Right ventricle myocardium inferior (tissue), 1 donor: ENCODE measurements at regions not wholly inside any gene's neighbourhood (a gene's known extent, or its start where the extent isn't known, plus 50 kb on each side); places are given as distances from the start of the nearest gene placed in this dataset.

ENCODE experiments used
- ATAC-seq: fragments of 200-7000 bp; cut with Tn5 transposase; one replicate; pipeline ENCODE4 v1.9.1; 2020; ENCODE audit warnings: mild to moderate bottlenecking, moderate library complexity
- DNase-seq: peaks from one replicate; pipeline ENCODE4 v3.0.0; 2021; ENCODE audit errors: missing footprints
- intact Hi-C: fragments of 100-400 bp; cut with DNase I; formaldehyde crosslinking; loops from one replicate; pipeline ENCODE4 v1.11.0; 2022
- donor health status: DM: no; HTN: yes; CAD: no; lungs with severe emphysema.

GRCh38 chr4:52263607-52264006 lies 212.5 kb downstream of the SPATA18 start:
- DNase-seq (no peak), ATAC-seq (peak; percentile 55)
- intact Hi-C loops = loop anchor here (10.0 kb wide), 1 partner anchor 91 kb away; no protein-coding TSS in a partner anchor

DNA sequence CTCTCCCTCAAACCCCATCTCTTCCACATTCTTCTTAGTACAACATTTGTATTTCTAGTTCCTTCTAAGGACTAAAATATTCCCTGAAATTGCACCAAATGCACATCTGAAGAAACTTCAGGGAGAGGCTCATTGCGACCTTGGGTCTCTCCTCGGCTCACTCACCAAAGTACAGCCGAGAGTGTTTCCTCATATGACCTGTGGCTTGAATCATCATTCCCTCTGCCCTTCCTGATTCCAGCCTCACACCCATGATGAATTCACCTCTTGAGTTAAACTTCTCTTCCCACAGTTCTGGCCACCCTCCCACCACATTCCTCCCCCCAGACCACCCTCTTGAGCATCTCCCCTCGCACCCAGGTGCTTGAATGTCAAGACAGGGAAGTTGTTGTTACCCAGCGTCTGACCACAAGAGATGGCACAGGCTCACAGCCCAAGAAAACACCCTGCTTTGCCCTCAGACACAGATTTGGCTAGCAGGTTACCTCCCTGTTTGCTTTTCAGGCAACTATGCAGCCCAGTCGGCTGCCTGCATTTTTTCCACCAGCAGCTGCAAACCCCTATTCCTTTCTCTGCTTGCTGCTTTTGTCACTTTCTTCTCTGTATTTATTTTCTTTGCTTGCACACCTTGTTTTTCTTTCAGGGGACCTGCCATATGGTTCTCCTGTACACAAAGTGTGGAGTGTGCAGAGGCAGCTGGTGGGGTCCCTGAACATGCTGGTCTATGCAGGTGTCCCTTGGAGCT lies 214.8 kb downstream of the SPATA18 start:
- peak; percentile 42 for ATAC-seq
- DNase-seq = no peak
- intact Hi-C loops = loop anchor here (10.0 kb wide), 1 partner anchor 89 kb away; no protein-coding TSS in a partner anchor

- intact Hi-C loops = loop anchor here (10.0 kb wide), 1 partner anchor 88 kb away; no protein-coding TSS in a partner anchor
- ATAC-seq (peak; percentile 38), DNase-seq (no peak)
Measured at GRCh38 chr4:52266537-52267137, 215.5 kb downstream of the SPATA18 start.

- DNase-seq = no peak
- intact Hi-C loops = loop anchor here (10.0 kb wide), 1 partner anchor 85 kb away; no protein-coding TSS in a partner anchor
- no peak for ATAC-seq
Measured at GRCh38 chr4:52269761-52270160, 218.7 kb downstream of the SPATA18 start.

GRCh38 chr4:52273885-52274284 lies 222.8 kb downstream of the SPATA18 start:
- intact Hi-C loops = no loop called here
- ATAC-seq = no peak
- no peak for DNase-seq

DNA sequence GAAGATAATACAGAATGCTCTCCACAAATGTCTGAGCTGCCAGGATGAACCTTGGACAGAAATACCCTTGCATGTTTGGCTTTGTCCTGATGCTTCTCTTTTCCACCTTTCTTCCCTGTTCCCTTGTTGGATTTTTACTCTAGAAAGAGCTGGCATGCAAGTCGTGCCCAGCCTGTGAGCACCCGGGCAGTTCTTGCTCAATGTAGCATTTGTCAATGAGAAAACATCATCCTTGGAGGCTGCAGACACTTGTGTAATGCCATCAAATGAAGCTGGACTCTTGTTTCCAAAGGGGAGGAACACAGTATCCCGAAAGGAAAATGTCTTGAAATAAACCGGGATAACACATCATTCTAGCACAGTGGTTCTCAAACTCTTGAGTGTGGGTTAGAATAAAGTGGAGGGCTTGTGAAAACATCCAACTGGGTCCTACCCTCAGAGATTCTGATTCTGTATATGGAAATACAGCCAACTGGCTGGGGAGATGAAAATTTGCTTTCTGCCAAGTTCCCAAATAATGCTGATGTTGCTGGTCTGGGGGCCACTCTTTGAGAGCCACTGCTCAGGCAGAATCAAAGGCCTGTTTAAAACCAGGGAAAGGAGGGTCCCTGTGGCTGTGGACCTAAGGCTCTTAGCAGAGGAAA lies 237.2 kb downstream of the SPATA18 start:
- ATAC-seq (no peak), DNase-seq (no peak)
- intact Hi-C loops = no loop called here

DNA sequence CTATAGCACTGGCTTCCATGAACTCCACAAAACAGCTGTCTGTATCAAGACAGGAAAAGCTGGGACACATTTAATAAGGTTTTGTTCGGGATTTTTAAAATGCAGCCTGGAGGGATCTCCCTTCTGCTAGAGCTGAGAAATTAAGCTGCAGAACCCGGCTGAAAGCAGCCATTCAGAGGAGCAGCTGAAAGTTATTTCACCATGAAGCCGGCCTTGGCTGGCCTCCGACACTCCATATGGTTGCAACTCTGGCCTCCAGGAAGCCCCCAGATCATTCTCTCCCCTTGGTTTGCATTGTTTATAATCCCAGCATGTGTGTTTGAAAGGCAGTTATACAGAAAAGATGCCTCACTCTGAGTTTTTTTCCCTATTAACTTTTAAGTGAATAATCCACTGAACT lies 239.4 kb downstream of the SPATA18 start:
- DNase-seq (peak; percentile 54), ATAC-seq (peak; percentile 56)
- intact Hi-C loops = no loop called here

GRCh38 chr4:52292245-52292644 lies 241.1 kb downstream of the SPATA18 start:
- intact Hi-C loops = no loop called here
- DNase-seq = no peak
- no peak for ATAC-seq

- ATAC-seq (no peak), DNase-seq (no peak)
- intact Hi-C loops = no loop called here
Measured at GRCh38 chr4:52296341-52296740, 245.2 kb downstream of the SPATA18 start.

DNA sequence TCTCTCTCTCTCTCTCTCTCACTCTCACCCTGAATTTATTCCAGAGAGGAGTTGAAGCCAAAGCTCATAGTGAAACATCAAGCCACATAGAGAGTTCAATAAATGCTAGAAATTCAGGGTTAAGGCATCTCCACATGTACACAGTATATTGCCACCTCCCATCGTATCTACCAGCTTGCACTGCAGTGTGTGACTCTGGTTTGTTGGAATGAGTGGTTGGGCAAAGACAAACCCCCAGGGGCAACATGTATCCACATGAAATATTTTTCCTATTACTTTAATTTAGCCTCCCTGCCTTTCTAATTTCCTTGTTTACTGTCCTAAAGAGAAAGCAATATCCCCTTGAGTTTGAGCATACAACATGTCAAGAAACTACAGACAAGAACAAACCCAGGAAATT lies 247.3 kb downstream of the SPATA18 start:
- peak; percentile 31 for ATAC-seq
- intact Hi-C loops = no loop called here

DNA sequence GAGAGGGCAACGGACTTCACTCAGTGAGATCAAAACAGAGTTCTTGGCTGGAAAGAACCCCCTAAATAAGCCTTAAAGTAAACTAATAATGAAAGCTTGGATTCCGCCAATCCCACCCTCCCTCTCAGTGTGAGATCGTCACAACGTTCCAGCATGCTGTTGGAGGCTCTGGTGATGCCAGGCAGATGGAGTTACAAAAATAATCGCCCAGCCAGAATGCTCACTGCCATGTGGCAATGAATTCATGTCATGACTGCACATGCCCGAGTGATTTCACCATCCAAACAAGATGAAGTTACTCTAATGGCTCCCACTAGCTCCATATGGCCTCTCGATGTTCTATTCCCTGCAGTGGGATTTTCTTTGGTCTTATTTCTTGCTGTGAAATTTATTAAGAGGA lies 248.0 kb downstream of the SPATA18 start:
- ATAC-seq (peak; percentile 52), DNase-seq (no peak)
- intact Hi-C loops = no loop called here

More for the DNA sequence above, 247.3 kb downstream of the SPATA18 start:
- no peak for DNase-seq

DNA sequence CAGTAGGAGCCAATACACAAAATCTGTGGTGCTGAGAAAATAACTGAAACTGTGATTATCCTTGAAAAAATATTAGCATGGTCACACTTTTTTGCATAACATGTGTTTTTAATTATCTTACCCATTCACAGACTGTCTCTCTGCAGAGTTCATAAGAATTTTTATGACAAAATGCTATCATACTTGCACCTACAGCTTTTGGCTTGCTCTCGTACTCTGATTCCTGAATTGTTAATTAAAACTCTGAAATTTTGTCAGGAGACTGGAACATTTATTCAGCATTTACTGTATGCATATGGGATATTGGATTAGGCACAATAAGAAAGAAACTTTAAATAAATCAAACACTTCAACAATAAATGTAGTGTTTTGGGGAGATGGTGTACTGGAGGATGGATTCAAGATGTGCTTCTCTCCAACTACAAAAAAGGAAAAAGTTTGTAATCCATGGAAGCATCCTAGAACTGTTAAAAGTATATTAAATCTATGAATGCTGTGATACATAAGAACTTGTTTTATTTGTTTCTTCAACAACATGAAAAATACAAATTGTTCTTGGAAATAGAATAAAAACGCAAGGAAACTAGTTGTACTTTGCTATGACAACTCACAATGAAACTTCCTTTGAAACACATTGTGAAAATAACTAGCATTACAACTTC lies 260.5 kb downstream of the SPATA18 start:
- DNase-seq = no peak
- ATAC-seq = no peak
- intact Hi-C loops = no loop called here

DNA sequence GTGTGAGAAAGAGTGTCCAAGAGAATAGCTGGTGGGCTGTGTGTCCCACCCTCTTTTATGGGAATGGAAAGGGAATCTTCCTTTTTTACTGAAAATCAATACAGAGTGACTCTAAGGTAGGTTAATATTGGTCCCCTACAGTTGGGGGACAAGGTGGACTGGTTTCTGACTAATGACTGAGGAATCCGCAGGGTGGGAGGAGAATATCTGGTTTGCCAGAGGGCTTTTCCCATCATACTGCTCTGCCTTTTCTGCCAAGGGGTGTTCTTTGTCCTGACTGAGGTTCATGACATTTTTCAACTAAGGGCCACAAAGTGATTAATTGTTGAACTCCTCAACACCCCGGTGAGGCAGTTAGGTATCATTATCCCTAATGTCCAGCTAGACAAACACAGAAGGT lies 261.6 kb downstream of the SPATA18 start:
- DNase-seq (no peak), ATAC-seq (no peak)
- intact Hi-C loops = no loop called here

DNA sequence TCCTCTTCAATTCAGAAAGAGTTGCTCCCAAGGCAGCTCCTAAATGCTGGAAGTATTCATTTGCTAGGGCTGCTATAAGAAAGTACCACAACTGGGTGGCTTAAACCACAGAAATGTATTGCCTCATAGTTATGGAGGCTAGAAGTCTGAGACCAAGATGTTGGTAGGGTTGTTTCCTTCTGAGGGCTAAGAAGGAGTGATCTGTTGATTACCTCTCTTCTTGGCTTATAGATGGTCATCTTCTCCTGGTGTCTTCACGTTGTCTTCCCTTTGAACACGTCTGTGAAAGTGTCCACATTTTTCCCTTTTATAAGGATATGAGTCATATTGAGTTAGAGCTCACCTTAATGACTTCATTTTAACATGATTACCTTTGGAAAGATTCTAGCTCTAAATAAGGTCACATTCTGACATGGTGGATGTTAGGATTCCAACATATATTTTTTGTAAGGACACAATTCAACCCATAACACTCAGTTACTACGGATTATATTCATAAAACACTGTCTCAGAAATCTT lies 266.3 kb downstream of the SPATA18 start:
- ATAC-seq (no peak), DNase-seq (no peak)
- intact Hi-C loops = no loop called here

GRCh38 chr4:52317981-52318380 lies 266.9 kb downstream of the SPATA18 start:
- ATAC-seq (no peak), DNase-seq (no peak)
- intact Hi-C loops = no loop called here

DNA sequence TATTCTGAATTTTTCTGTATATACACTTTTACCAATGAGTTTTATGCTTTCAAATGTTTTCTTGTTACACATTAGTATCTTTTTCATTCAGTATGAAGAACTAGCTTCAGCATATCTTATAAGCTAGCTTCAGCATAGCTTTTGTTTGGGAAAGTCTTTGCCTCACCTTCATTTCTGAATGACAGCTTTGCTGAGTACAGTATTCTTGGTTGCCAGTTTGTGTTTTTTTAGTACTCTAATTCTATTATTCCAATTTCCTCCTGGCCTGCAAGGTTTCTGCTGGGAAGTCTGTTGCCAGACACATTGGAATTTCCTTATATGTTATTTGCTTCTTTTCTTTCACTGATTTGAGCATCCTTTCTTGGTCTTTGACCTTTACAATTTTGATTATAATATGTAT lies 278.8 kb downstream of the SPATA18 start:
- no peak for ATAC-seq
- intact Hi-C loops = no loop called here
- DNase-seq = no peak

GRCh38 chr4:52343595-52343994 lies 292.5 kb downstream of the SPATA18 start:
- DNase-seq = no peak
- intact Hi-C loops = no loop called here
- ATAC-seq = no peak

DNA sequence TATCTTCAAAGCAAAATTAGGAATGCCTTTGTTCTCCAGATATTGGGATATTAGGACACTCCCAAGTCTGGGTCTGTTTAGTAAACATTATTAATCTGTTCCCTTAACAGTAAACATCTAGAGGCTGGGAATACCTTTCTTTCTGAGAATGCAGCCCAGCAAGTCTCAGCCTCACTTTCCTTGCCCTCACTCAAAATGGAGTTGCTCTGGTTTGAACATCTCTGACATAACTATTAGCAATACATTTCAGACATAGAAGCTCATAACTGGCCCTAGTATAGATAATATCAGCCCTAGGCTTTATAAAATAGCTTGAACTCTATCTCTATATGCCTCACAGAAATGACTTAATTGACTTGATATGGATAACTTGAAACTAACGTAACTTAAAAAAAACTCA lies 299.8 kb downstream of the SPATA18 start:
- ATAC-seq (no peak), DNase-seq (no peak)
- intact Hi-C loops = loop anchor here (10.0 kb wide), 1 partner anchor 86 kb away; no protein-coding TSS in a partner anchor

- ATAC-seq = peak; percentile 45
- no peak for DNase-seq
Measured at GRCh38 chr4:52358366-52358765, 300.7 kb downstream of the USP46 start.

More at GRCh38 chr4:52358366-52358765, 300.7 kb downstream of the USP46 start:
- intact Hi-C loops = loop anchor here (10.0 kb wide), 1 partner anchor 94 kb away; no protein-coding TSS in a partner anchor
